Dendritic cell treated with granulocyte-macrophage colony-stimulating factor and Interleukin-4, amounts not matched to agents 40 ng/mL and 50 ng/mL, for 4 days (primary cell): ENCODE measurements at regions not wholly inside any gene's neighbourhood (a gene's known extent, or its start where the extent isn't known, plus 50 kb on each side); places are given as distances from the start of the nearest gene placed in this dataset.
"Not testable (repeated sequence)": the region's sequence is repeated elsewhere in the genome, so short reads cannot be mapped to it uniquely, and the experiment has no call there.

ENCODE experiments used
- H3K27ac Mint-ChIP-seq: one replicate; pipeline ENCODE4 v1.8.0; 2022; ENCODE audit warnings: mild to moderate bottlenecking, mixed read lengths
- H3K27me3 Mint-ChIP-seq: one replicate; pipeline ENCODE4 v1.8.0; 2022; ENCODE audit warnings: mild to moderate bottlenecking, mixed read lengths
- H3K36me3 Mint-ChIP-seq: one replicate; pipeline ENCODE4 v1.8.0; 2022; ENCODE audit warnings: low read depth, mixed read lengths
- H3K4me1 Mint-ChIP-seq: one replicate; pipeline ENCODE4 v1.8.0; 2022; ENCODE audit warnings: low read depth, mixed read lengths
- H3K4me3 Mint-ChIP-seq: one replicate; pipeline ENCODE4 v1.8.0; 2022; ENCODE audit warnings: mild to moderate bottlenecking, moderate library complexity, mixed read lengths
- H3K9me3 Mint-ChIP-seq: one replicate; pipeline ENCODE4 v1.8.0; 2022; ENCODE audit warnings: mixed read lengths
- intact Hi-C: fragments of 100-400 bp; cut with micrococcal nuclease; formaldehyde crosslinking; loops from one replicate; pipeline ENCODE4 v1.15.0; 2022

GRCh38 chr10:78335691-78336401 is 302.2 kb downstream of the RPS24 start:
- Mint-ChIP-seq H3K27ac (no peak overlapping the region), H3K27me3 (peaks cover 11% of the 10 kb centered on the region), H3K36me3 (no peaks in the 10 kb centered on the region), H3K4me1 (no peaks in the 10 kb centered on the region), H3K9me3 (no peaks in the 10 kb centered on the region), H3K4me3 (no peak overlapping the region)
- intact Hi-C loops, result no loop called here

GRCh38 chr10:78336402-78336791 is 302.7 kb downstream of the RPS24 start:
- Mint-ChIP-seq H3K27ac (no peak overlapping the region), H3K36me3 (no peaks in the 10 kb centered on the region), H3K9me3 (no peaks in the 10 kb centered on the region), H3K4me1 (no peaks in the 10 kb centered on the region), H3K4me3 (no peak overlapping the region), H3K27me3 (peaks cover 10% of the 10 kb centered on the region)
- intact Hi-C loops, result no loop called here

- peaks cover 10% of the 10 kb centered on the region for H3K27me3 Mint-ChIP-seq
- intact Hi-C loops, result no loop called here
- no peak overlapping the region for H3K27ac Mint-ChIP-seq
- H3K9me3 Mint-ChIP-seq, result no peaks in the 10 kb centered on the region
- H3K4me1 Mint-ChIP-seq, result no peaks in the 10 kb centered on the region
- H3K4me3 Mint-ChIP-seq, result no peak overlapping the region
- H3K36me3 Mint-ChIP-seq, result no peaks in the 10 kb centered on the region
These were observed 303.4 kb downstream of the RPS24 start for GRCh38 chr10:78337016-78337415.

DNA sequence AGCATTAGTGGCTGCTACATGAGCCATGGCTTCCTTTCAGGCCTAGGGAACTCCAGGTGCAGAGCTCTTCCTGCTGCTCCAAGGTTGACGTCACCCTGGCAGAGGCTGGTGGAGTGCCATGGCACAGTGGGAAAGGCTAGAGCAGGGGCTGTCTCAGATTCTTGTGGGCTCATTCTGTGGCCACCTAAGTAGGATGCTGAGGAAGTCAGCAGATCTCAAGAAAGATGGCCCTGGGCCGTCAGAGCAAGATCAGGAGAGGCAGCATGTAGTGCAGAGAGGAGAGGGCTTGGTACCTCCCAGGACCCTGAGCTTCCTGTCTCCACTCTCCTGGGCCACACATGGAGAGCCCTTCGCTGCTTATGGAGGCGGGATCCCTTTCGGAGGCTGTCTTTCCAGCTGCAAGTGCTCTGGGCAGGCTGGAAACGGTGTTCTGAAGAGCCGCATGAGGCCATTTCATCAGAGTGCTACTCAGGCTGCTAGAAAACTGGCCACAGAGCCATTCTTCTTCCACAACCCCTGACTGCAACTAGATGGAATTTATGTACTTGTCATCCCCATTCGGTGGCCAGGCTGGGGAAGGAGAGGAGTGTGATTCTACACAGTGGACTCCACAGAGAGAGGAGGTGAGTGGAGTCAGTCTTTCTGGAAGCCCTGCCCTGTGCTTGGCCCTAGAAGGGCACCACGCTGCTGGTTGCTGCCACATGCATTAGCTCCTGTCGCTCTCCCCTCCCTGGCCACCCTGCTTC is 304.2 kb downstream of the RPS24 start:
- no peak overlapping the region for H3K27ac Mint-ChIP-seq

DNA sequence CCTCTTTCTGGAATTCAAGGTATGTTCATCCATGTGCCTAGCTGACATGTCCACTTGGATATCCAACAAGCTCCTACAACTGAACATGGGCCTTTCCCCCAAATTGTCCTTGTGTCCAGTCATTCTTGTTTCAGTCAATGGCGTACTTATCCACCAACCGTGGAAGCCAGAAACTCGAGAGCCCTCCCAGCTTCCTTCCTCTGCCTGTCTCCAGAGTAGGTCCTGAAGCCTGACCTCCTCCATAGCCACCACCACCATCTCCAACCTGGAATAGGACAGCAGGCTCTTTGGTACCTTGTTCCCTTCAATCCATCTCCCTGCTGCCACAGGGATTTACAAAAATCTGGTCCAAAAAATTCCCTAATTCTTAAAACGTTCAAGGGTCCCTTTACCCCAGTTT is 305.1 kb downstream of the RPS24 start:
- intact Hi-C loops, result no loop called here
- Mint-ChIP-seq H3K36me3 (no peaks in the 10 kb centered on the region), H3K27ac (no peak overlapping the region), H3K4me1 (no peaks in the 10 kb centered on the region), H3K9me3 (no peaks in the 10 kb centered on the region), H3K27me3 (peaks cover 10% of the 10 kb centered on the region), H3K4me3 (no peak overlapping the region)

More for the DNA sequence above, 304.2 kb downstream of the RPS24 start:
- intact Hi-C loops, result no loop called here
- Mint-ChIP-seq H3K9me3 (no peaks in the 10 kb centered on the region), H3K4me3 (no peak overlapping the region), H3K4me1 (no peaks in the 10 kb centered on the region), H3K36me3 (no peaks in the 10 kb centered on the region), H3K27me3 (peaks cover 10% of the 10 kb centered on the region)

GRCh38 chr10:78339251-78339650 is 305.6 kb downstream of the RPS24 start:
- no peak overlapping the region for H3K4me3 Mint-ChIP-seq
- H3K4me1 Mint-ChIP-seq, result no peaks in the 10 kb centered on the region
- peaks cover 10% of the 10 kb centered on the region for H3K27me3 Mint-ChIP-seq
- H3K36me3 Mint-ChIP-seq, result no peaks in the 10 kb centered on the region
- no peak overlapping the region for H3K27ac Mint-ChIP-seq
- intact Hi-C loops, result no loop called here
- no peaks in the 10 kb centered on the region for H3K9me3 Mint-ChIP-seq

DNA sequence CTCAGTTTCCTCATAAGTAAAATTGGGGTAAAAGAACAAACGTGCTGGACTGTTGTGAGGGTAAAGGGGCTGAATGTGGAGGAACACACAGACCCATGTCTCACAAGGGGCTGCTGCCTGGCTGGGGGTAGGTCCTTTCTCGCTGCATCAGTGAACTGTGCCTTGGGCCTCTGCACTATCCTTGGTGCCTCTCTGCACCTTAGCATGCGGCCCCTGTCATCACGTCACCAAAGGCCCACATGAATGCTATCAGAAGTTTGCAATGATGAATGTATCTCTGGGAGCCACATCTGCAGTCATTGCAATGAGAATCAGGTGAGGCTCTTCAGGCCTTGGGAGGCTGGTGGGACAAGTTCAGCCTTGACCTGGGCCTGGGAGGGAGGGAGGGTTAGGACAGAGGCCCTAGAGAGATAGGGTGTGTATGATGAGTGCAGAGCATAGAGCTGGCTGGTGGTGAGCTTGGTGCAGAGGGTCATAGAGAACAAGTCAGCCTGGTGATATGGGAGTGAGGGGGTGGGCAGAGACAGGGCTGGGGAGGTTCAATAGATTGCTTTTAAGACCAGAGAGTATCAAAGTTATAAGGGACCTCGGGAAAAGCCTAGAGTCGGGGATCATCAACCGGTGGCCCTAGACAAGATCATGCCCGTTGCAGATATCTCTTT is 308.4 kb downstream of the RPS24 start:
- H3K4me1 Mint-ChIP-seq, result no peaks in the 10 kb centered on the region
- H3K9me3 Mint-ChIP-seq, result no peaks in the 10 kb centered on the region
- H3K4me3 Mint-ChIP-seq, result no peak overlapping the region
- peaks cover 12% of the 10 kb centered on the region for H3K27me3 Mint-ChIP-seq
- H3K27ac Mint-ChIP-seq, result no peak overlapping the region
- intact Hi-C loops, result no loop called here
- H3K36me3 Mint-ChIP-seq, result no peaks in the 10 kb centered on the region

DNA sequence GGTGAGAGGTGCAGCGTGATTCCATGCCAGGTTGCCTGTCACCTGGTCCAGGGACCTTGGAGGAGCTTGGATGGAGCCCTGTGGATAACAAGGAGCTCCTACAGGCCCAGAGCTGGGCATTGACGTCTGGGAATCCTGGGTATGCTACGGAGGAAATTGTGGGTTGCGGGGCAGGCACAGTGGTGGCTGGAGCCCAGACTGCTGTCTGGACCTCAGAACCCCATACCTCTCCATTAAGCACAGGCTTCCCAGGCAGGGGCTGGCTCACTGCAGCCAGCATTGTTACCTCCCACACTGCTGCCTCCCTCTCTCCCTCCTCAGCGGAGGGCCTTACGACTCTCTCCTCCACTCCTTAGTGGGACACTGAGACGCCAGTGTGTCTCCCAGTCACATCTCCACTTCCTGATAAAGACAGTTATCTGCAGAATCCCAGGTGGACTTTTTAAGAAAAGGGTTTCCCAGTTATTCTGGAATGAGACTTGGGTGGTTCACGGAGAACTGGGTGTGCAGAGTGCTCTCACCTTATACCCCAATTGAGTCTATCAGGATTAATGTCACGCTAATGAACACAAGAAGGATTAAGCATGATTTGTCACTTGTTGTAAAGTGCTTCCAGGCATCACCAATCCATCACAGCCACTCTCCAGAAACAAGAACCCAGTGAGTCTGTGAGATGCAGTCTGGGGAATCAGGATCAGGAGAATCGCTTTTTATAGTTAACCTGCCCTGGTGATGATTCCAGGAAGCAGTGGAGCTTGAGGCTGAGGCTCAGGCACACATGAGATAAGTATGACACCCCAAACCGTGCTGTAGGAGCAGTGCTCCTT is 309.4 kb downstream of the RPS24 start:
- Mint-ChIP-seq H3K9me3 (no peaks in the 10 kb centered on the region), H3K36me3 (no peaks in the 10 kb centered on the region), H3K27me3 (peaks cover 10% of the 10 kb centered on the region), H3K4me3 (no peak overlapping the region), H3K4me1 (no peaks in the 10 kb centered on the region), H3K27ac (no peak overlapping the region)
- intact Hi-C loops, result no loop called here

DNA sequence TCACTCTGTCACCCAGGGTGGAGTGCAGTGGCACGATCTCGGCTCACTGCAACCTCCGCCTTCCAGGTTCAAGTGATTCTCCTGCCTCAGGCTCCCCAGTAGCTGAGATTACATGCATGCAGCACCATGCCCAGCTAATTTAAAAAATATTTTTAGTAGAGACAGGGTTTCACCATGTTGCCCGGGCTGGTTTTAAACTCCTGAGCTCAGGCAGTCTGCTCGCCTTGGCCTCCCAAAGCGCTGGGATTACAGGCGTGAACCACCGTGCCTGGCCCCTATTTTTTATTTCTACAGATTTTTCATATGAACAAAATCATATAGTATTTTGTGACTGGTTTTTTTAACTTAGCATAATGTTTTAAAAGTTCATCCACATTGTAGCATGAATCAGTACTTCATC is 310.6 kb downstream of the RPS24 start:
- H3K27ac Mint-ChIP-seq, H3K4me1 Mint-ChIP-seq, intact Hi-C loops, H3K4me3 Mint-ChIP-seq, H3K9me3 Mint-ChIP-seq, H3K27me3 Mint-ChIP-seq, H3K36me3 Mint-ChIP-seq: not testable (repeated sequence)

DNA sequence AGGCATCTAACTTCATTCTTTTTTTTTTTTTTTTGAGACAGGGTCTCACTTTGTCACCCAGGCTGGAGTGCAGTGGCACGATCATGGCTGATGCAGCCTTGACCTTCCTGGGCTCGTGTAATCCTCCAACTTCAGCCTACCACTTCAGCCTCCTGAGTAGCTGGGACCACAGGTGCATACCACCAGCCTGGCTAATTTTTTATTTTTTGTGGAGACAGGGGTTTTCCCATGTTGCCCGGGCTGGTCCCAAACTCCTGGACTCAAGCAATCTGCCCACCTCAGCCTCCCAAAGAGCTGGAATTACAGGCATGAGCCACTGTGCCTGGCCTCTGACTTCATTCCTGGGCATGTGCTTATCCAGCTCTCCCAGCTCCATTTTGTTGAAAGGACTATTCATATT is 311.9 kb downstream of the RPS24 start:
- H3K9me3 Mint-ChIP-seq, intact Hi-C loops, H3K4me1 Mint-ChIP-seq, H3K27me3 Mint-ChIP-seq, H3K4me3 Mint-ChIP-seq, H3K36me3 Mint-ChIP-seq, H3K27ac Mint-ChIP-seq: not testable (repeated sequence)

DNA sequence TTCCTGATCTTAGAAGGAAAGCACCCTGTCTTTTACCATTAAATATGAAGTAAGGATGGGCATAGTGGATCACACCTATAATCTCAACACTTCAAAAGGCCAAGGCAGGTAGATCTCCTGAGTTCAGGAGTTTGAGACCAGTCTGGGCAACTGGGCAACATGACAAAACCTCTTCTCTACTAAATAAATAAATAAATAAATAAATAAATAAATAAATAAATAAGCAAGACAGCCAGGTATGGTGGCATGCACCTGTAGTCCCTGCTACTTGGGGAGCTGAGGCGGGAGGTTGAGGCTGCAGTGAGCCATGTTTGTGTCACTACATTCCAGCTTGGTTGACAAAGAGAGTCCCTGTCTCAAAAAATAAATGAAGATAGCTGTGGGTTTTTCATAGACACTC is 313.1 kb downstream of the RPS24 start:
- H3K9me3 Mint-ChIP-seq, result no peaks in the 10 kb centered on the region
- H3K4me3 Mint-ChIP-seq, result no peak overlapping the region
- H3K4me1 Mint-ChIP-seq, result no peaks in the 10 kb centered on the region
- intact Hi-C loops, result no loop called here
- no peaks in the 10 kb centered on the region for H3K36me3 Mint-ChIP-seq
- H3K27ac Mint-ChIP-seq, result no peak overlapping the region
- peaks cover 8% of the 10 kb centered on the region for H3K27me3 Mint-ChIP-seq

DNA sequence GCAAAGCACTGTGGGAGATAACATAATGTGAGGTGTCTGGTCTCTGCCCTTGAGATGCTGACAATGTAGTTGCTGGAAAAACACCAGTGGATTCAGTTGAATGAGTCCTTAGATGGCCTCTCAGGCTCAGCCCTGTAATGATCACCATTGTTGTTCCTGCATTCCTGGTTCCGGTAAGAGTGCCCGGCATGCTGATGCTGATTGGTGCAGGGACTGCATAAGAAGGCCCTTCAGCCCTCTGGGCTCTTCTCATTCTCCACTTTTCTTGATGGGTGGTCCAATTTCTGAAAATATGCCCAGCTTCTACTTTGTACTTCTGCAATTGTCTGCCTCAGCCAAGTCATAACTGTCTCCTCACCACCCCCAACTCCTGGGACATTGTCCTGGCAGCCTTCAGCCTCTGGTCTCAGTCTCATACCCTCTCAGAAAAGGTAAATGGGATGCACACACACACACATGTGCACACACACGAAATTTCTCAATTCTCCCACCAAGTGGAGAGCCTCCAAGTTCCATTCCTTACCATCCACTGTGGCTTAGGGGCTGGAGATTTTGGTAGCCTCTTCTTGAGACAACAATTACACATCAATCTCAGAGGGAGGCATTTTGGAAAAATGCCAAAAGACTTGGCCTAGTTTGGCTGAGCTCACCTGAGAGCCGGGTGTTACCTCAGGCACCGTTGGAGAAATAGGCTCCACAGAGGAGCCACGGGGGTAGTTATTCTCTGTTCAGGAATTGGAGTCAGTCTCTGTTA is 314.9 kb downstream of the RPS24 start:
- Mint-ChIP-seq H3K27me3 (peaks cover 8% of the 10 kb centered on the region), H3K36me3 (no peaks in the 10 kb centered on the region)

GRCh38 chr10:78349165-78349516 is 315.5 kb downstream of the RPS24 start:
- H3K4me1 Mint-ChIP-seq, result no peaks in the 10 kb centered on the region
- H3K9me3 Mint-ChIP-seq, result no peaks in the 10 kb centered on the region
- H3K36me3 Mint-ChIP-seq, result no peaks in the 10 kb centered on the region
- no peak overlapping the region for H3K4me3 Mint-ChIP-seq
- H3K27ac Mint-ChIP-seq, result no peak overlapping the region
- H3K27me3 Mint-ChIP-seq, result peaks cover 8% of the 10 kb centered on the region
- intact Hi-C loops, result no loop called here

More for the DNA sequence above, 314.9 kb downstream of the RPS24 start:
- H3K4me1 Mint-ChIP-seq, result no peaks in the 10 kb centered on the region
- no peak overlapping the region for H3K27ac Mint-ChIP-seq
- no peak overlapping the region for H3K4me3 Mint-ChIP-seq
- H3K9me3 Mint-ChIP-seq, result no peaks in the 10 kb centered on the region
- intact Hi-C loops, result no loop called here
